DND-41 (cell line): ENCODE measurements at regions not wholly inside any gene's neighbourhood (a gene's known extent, or its start where the extent isn't known, plus 50 kb on each side); places are given as distances from the start of the nearest gene placed in this dataset.

Experiments used
- CTCF ChIP-seq: IDR thresholded peaks from 2 replicates; pipeline ENCODE4 v1.5.1; 2012; ENCODE audit warnings: borderline replicate concordance, low read length, moderate library complexity, mild to moderate bottlenecking; ENCODE audit not compliant: poor library complexity, severe bottlenecking; ENCODE audit errors: extremely low read depth
- EZH2 ChIP-seq: IDR thresholded peaks from 3 replicates; pipeline ENCODE4 v1.6.1; 2012; ENCODE audit warnings: borderline replicate concordance, low read depth, mild to moderate bottlenecking, moderate library complexity, low read length, inconsistent platforms; ENCODE audit not compliant: severe bottlenecking

- TF ChIP-seq CTCF (no peak), EZH2 (no peak)
Observed at GRCh38 chr4:24282446-24282845, 301.9 kb downstream of the DHX15 start.
